SU-DHL-6 (cell line): ENCODE measurements at regions not wholly inside any gene's neighbourhood (a gene's known extent, or its start where the extent isn't known, plus 50 kb on each side); places are given as distances from the start of the nearest gene placed in this dataset.

Experiments used
- H2AFZ ChIP-seq: fragments of 200-600 bp; sonication (generic); 2 replicates; pipeline ENCODE4 v1.6.1; 2014; ENCODE audit warnings: low read depth, mild to moderate bottlenecking, moderate library complexity, mixed read lengths, antibody characterized with exemption, low read length; ENCODE audit not compliant: severe bottlenecking
- H3F3A ChIP-seq: fragments of 200-600 bp; shearing (Covaris generic); 2 replicates; pipeline ENCODE4 v1.6.0; 2016; ENCODE audit warnings: antibody characterized with exemption, mild to moderate bottlenecking; ENCODE audit not compliant: insufficient read depth
- H3K27ac ChIP-seq: fragments of 200-600 bp; sonication (generic); 2 replicates; pipeline ENCODE4 v1.5.1; 2016; ENCODE audit warnings: low read depth, mild to moderate bottlenecking, low read length, moderate library complexity, mixed read lengths
- H3K27me3 ChIP-seq: fragments of 200-600 bp; sonication (generic), shearing (Covaris generic); 2 replicates; pipeline ENCODE4 v1.6.0; 2014; ENCODE audit warnings: mild to moderate bottlenecking, low read length
- H3K36me3 ChIP-seq: fragments of 200-600 bp; sonication (generic); 2 replicates; pipeline ENCODE4 v1.6.1; 2014; ENCODE audit warnings: mild to moderate bottlenecking, low read length, mixed read lengths
- H3K4me2 ChIP-seq: fragments of 300-600, 200-600 bp; shearing (Covaris generic), sonication (generic); 2 replicates; pipeline ENCODE4 v1.6.0; 2014; ENCODE audit warnings: low read length, low read depth, mild to moderate bottlenecking; ENCODE audit not compliant: poor library complexity, severe bottlenecking
- H3K4me3 ChIP-seq: fragments of 200-600 bp; sonication (generic); 2 replicates; pipeline ENCODE4 v1.5.1; 2014; ENCODE audit warnings: antibody characterized with exemption, low read length, mild to moderate bottlenecking, mixed read lengths; ENCODE audit not compliant: insufficient read depth, poor library complexity, severe bottlenecking
- H3K79me2 ChIP-seq: fragments of 200-600 bp; sonication (generic); 2 replicates; pipeline ENCODE4 v1.6.1; 2014; ENCODE audit warnings: mild to moderate bottlenecking, low read length, moderate library complexity; ENCODE audit not compliant: insufficient read depth
- H3K9ac ChIP-seq: fragments of 200-600 bp; sonication (generic); 2 replicates; pipeline ENCODE4 v1.7.0; 2014; ENCODE audit warnings: mild to moderate bottlenecking, low read length
- H3K9me2 ChIP-seq: fragments of 200-600 bp; sonication (generic); replicated peaks from 2 replicates; pipeline ENCODE4 v1.6.1; 2014; ENCODE audit warnings: low read length; ENCODE audit not compliant: insufficient read depth
- H3K9me3 ChIP-seq: fragments of 200-600 bp; sonication (generic); 2 replicates; pipeline ENCODE4 v1.6.1; 2014; ENCODE audit warnings: low read length, mixed read lengths; ENCODE audit not compliant: insufficient read depth
- H4K20me1 ChIP-seq: fragments of 200-600 bp; sonication (generic); 2 replicates; pipeline ENCODE4 v1.6.1; 2014; ENCODE audit warnings: low read depth, mild to moderate bottlenecking, antibody characterized with exemption, low read length, moderate library complexity, mixed read lengths
- CTCF ChIP-seq: fragments of 200-600 bp; sonication (generic); IDR thresholded peaks from one replicate; pipeline ENCODE4 v1.5.1; 2017; ENCODE audit warnings: antibody characterized with exemption, mild to moderate bottlenecking, low read length, moderate library complexity; ENCODE audit not compliant: insufficient read depth, poor library complexity, severe bottlenecking
- EZH2phosphoT487 ChIP-seq: fragments of 200-600 bp; sonication (generic), shearing (Covaris generic); conservative IDR thresholded peaks from 2 replicates; pipeline ENCODE4 v1.6.1; 2018; ENCODE audit warnings: mild to moderate bottlenecking, antibody characterized with exemption, low read length, moderate library complexity, mixed read lengths

- Histone ChIP-seq H3K27me3 (no peaks in the 10 kb centered on the region), H3K79me2 (no peaks in the 10 kb centered on the region), H3K27ac (no peak overlapping the region), H3K9me3 (no peaks in the 10 kb centered on the region), H3F3A (no peaks in the 10 kb centered on the region), H4K20me1 (no peaks in the 10 kb centered on the region), H3K4me2 (no peak overlapping the region), H3K36me3 (no peaks in the 10 kb centered on the region), H3K9ac (no peak overlapping the region), H3K9me2 (no peaks in the 10 kb centered on the region), H2AFZ (no peak overlapping the region), H3K4me3 (no peak overlapping the region)
- TF ChIP-seq CTCF (no peak), EZH2phosphoT487 (no peak)
These were observed 222.4 kb upstream of the JUN start for GRCh38 chr1:59006289-59006658.

- H3K9me3 ChIP-seq = no peaks in the 10 kb centered on the region
- no peak overlapping the region for H3K4me2 ChIP-seq
- H3K9ac ChIP-seq = no peak overlapping the region
- no peaks in the 10 kb centered on the region for H3K36me3 ChIP-seq
- H4K20me1 ChIP-seq = no peaks in the 10 kb centered on the region
- H3K4me3 ChIP-seq = no peak overlapping the region
- H3K27me3 ChIP-seq = no peaks in the 10 kb centered on the region
- no peak overlapping the region for H3K27ac ChIP-seq
- no peaks in the 10 kb centered on the region for H3F3A ChIP-seq
- no peaks in the 10 kb centered on the region for H3K79me2 ChIP-seq
- H3K9me2 ChIP-seq = no peaks in the 10 kb centered on the region
- H2AFZ ChIP-seq = no peak overlapping the region
- TF ChIP-seq EZH2phosphoT487 (no peak), CTCF (no peak)
These were observed 223.1 kb upstream of the JUN start for GRCh38 chr1:59006932-59007331.

- Histone ChIP-seq H3K9me3 (no peaks in the 10 kb centered on the region), H3K9ac (no peak overlapping the region), H3K36me3 (no peaks in the 10 kb centered on the region), H2AFZ (no peak overlapping the region), H3F3A (no peaks in the 10 kb centered on the region), H3K9me2 (no peaks in the 10 kb centered on the region), H3K27ac (no peak overlapping the region), H3K27me3 (no peaks in the 10 kb centered on the region), H3K4me3 (no peak overlapping the region), H4K20me1 (no peaks in the 10 kb centered on the region), H3K79me2 (no peaks in the 10 kb centered on the region), H3K4me2 (no peak overlapping the region)
- no peak for TF ChIP-seq CTCF
- no peak for TF ChIP-seq EZH2phosphoT487
These were observed 223.6 kb upstream of the JUN start for GRCh38 chr1:59007429-59007819.
